ENCODE measurements at regions not wholly inside any gene's neighbourhood (a gene's known extent, or its start where the extent isn't known, plus 50 kb on each side); places are given as distances from the start of the nearest gene placed in this dataset.

DNA sequence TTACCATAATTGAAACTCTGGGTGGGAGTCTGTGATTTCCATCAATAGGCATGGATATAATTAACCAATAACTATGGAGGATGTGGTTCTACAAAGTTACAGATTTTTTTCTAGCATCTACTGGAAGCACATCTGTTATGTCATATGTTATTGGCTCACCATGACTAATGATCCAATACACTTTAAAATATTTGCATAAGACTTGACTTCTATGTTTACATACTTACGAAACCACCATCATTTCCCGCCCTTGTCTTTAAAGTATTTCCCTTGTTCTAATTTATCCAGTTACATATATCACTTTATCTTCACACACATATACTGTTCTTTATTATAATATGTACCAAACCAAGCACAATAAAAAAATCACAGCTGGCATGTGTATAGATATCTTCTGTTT, 380.3 kb upstream of the CBLB start:
- TF ChIP-seq POLR2A (IDR thresholded peaks at IDR 0.05) (no peak), CTCF (IDR thresholded peaks at IDR 0.05) (no peak)

All from Peyer's patch (tissue), 4 donors.